ENCODE measurements at regions not wholly inside any gene's neighbourhood (a gene's known extent, or its start where the extent isn't known, plus 50 kb on each side); places are given as distances from the start of the nearest gene placed in this dataset.

- H3K27ac ChIP-seq (ENCODE audit: extremely low read depth, low read depth, low read length) = no peak overlapping the region
- TF ChIP-seq PATZ1 (tag by site-specific recombination; IDR thresholded peaks at IDR 0.05) = no peak
- TF ChIP-seq ZIC2 (tag by site-specific recombination; IDR thresholded peaks at IDR 0.05) = no peak
- H3K4me3 ChIP-seq (ENCODE audit: low read depth, low read length) = no peak overlapping the region
- no peaks in the 10 kb centered on the region for H3K4me1 ChIP-seq (ENCODE audit: control insufficient read depth, insufficient read depth, low read length)
- H3K9me3 ChIP-seq (ENCODE audit: control insufficient read depth, insufficient read depth, low read depth, low read length) = no peaks in the 10 kb centered on the region
- CTCF ChIA-PET = interaction anchor here (0.6 kb wide), 1 partner anchor 24 kb away, joined by 3 read pairs; no protein-coding TSS in a partner anchor
- no peaks in the 10 kb centered on the region for H3K36me3 ChIP-seq (ENCODE audit: control insufficient read depth in 2 of 2, insufficient read depth in 1 of 2, low read length in 2 of 2)
- POLR2A ChIA-PET = no interaction called here
Measured at GRCh38 chr3:174532776-174533175, 326.4 kb upstream of the NAALADL2 start.

GRCh38 chr3:174533286-174533685 is 325.8 kb upstream of the NAALADL2 start:
- no peak for TF ChIP-seq ZFP37 (tag by site-specific recombination; IDR thresholded peaks at IDR 0.05)
- no peak for TF ChIP-seq ZBTB7A (tag by site-specific recombination; IDR thresholded peaks at IDR 0.05; ENCODE audit: low read depth)
- TF ChIP-seq ZBTB17 (tag by site-specific recombination; IDR thresholded peaks at IDR 0.05) = no peak
- no peak for TF ChIP-seq ZSCAN30 (tag by site-specific recombination; IDR thresholded peaks at IDR 0.05)
- no peak for TF ChIP-seq MYNN (tag by site-specific recombination; IDR thresholded peaks at IDR 0.05; ENCODE audit: borderline replicate concordance)
- no peak for TF ChIP-seq ZFHX2 (tag by site-specific recombination; conservative IDR thresholded peaks at IDR 0.05)
- no peak for TF ChIP-seq ZNF600 (tag by site-specific recombination; IDR thresholded peaks at IDR 0.05)
- TF ChIP-seq ZNF19 (tag by site-specific recombination; IDR thresholded peaks at IDR 0.05; ENCODE audit: low read depth) = no peak
- no peak for TF ChIP-seq ZNF214 (tag by site-specific recombination; IDR thresholded peaks at IDR 0.05; ENCODE audit: borderline replicate concordance)
- TF ChIP-seq ZNF488 (tag by site-specific recombination; IDR thresholded peaks at IDR 0.05) = no peak
- TF ChIP-seq ZNF202 (tag by site-specific recombination; IDR thresholded peaks at IDR 0.05; ENCODE audit: borderline replicate concordance) = no peak
- no peak for TF ChIP-seq ZNF704 (tag by site-specific recombination; IDR thresholded peaks at IDR 0.05)
- TF ChIP-seq ZNF510 (tag by site-specific recombination; IDR thresholded peaks at IDR 0.05; ENCODE audit: insufficient replicate concordance) = no peak
- ChIA-PET CTCF (no interaction called here), POLR2A (no interaction called here)
- Histone ChIP-seq H3K36me3 (ENCODE audit: control insufficient read depth in 2 of 2, insufficient read depth in 1 of 2, low read length in 2 of 2) (no peaks in the 10 kb centered on the region), H3K4me3 (ENCODE audit: low read depth, low read length) (no peak overlapping the region), H3K27ac (ENCODE audit: extremely low read depth, low read depth, low read length) (no peak overlapping the region), H3K9me3 (ENCODE audit: control insufficient read depth, insufficient read depth, low read depth, low read length) (no peaks in the 10 kb centered on the region), H3K4me1 (ENCODE audit: control insufficient read depth, insufficient read depth, low read length) (no peaks in the 10 kb centered on the region)

GRCh38 chr3:174536319-174536718 is 322.8 kb upstream of the NAALADL2 start:
- Histone ChIP-seq H3K36me3 (ENCODE audit: control insufficient read depth in 2 of 2, insufficient read depth in 1 of 2, low read length in 2 of 2) (no peaks in the 10 kb centered on the region), H3K4me3 (ENCODE audit: low read depth, low read length) (no peak overlapping the region), H3K4me1 (ENCODE audit: control insufficient read depth, insufficient read depth, low read length) (no peaks in the 10 kb centered on the region), H3K9me3 (ENCODE audit: control insufficient read depth, insufficient read depth, low read depth, low read length) (no peaks in the 10 kb centered on the region), H3K27ac (ENCODE audit: extremely low read depth, low read depth, low read length) (no peak overlapping the region)
- ChIA-PET CTCF (no interaction called here), POLR2A (no interaction called here)
- TF ChIP-seq KLF8 (tag by site-specific recombination; IDR thresholded peaks at IDR 0.05) = no peak
- no peak for TF ChIP-seq SP7 (tag by site-specific recombination; IDR thresholded peaks at IDR 0.05)
- TF ChIP-seq PBX3 (CRISPR knock-in tag; IDR thresholded peaks at IDR 0.05) = no peak
- no peak for TF ChIP-seq TCF7L2 (IDR thresholded peaks at IDR 0.05; ENCODE audit: borderline replicate concordance, low read depth, low read length)
- TF ChIP-seq ZSCAN18 (tag by site-specific recombination; IDR thresholded peaks at IDR 0.05) = no peak
- no peak for TF ChIP-seq ZNF843 (tag by site-specific recombination; IDR thresholded peaks at IDR 0.05)
- TF ChIP-seq ZSCAN30 (tag by site-specific recombination; IDR thresholded peaks at IDR 0.05) = no peak
- no peak for TF ChIP-seq ZNF433 (tag by site-specific recombination; IDR thresholded peaks at IDR 0.05; ENCODE audit: low read depth)

Measured in HEK293 (cell line).